NCI-H1048 (cell line): ENCODE measurements at regions not wholly inside any gene's neighbourhood (a gene's known extent, or its start where the extent isn't known, plus 50 kb on each side); places are given as distances from the start of the nearest gene placed in this dataset.
"Not testable (repeated sequence)": the region's sequence is repeated elsewhere in the genome, so short reads cannot be mapped to it uniquely, and the experiment has no call there.

Experiments used
- DNase-seq: peaks from one replicate; lab custom pipeline; 2025; lab: John Stamatoyannopoulos, UW

GRCh38 chr12:58651850-58652249 is 268.5 kb downstream of the LRIG3 start:
- DNase-seq = no peak

- DNase-seq = no peak
Measured at GRCh38 chr12:58654021-58654420, 266.3 kb downstream of the LRIG3 start.

- no peak for DNase-seq
Measured at GRCh38 chr12:58655375-58655774, 264.9 kb downstream of the LRIG3 start.

- DNase-seq = no peak
Measured at GRCh38 chr12:58656254-58657009, 263.9 kb downstream of the LRIG3 start.

GRCh38 chr12:58657190-58657589 is 263.1 kb downstream of the LRIG3 start:
- no peak for DNase-seq

- DNase-seq = no peak
Measured at GRCh38 chr12:58665375-58665774, 254.9 kb downstream of the LRIG3 start.

- DNase-seq = no peak
Measured at GRCh38 chr12:58668233-58668632, 252.1 kb downstream of the LRIG3 start.

GRCh38 chr12:58668871-58669270 is 251.4 kb downstream of the LRIG3 start:
- no peak for DNase-seq

GRCh38 chr12:58670623-58671022 is 249.7 kb downstream of the LRIG3 start:
- DNase-seq = no peak

- DNase-seq = no peak
Measured at GRCh38 chr12:58671196-58671595, 249.1 kb downstream of the LRIG3 start.

GRCh38 chr12:58673021-58673420 is 247.3 kb downstream of the LRIG3 start:
- DNase-seq = no peak

- not testable (repeated sequence) for DNase-seq
Measured at GRCh38 chr12:58677833-58678232, 242.5 kb downstream of the LRIG3 start.

GRCh38 chr12:58678753-58679152 is 241.6 kb downstream of the LRIG3 start:
- no peak for DNase-seq

- DNase-seq = no peak
Measured at GRCh38 chr12:58681730-58682129, 238.6 kb downstream of the LRIG3 start.

- no peak for DNase-seq
Measured at GRCh38 chr12:58695263-58695662, 225.0 kb downstream of the LRIG3 start.

GRCh38 chr12:58701536-58701935 is 218.8 kb downstream of the LRIG3 start:
- DNase-seq = no peak

GRCh38 chr12:58703866-58704265 is 216.4 kb downstream of the LRIG3 start:
- DNase-seq = no peak

GRCh38 chr12:58704770-58705169 is 215.5 kb downstream of the LRIG3 start:
- not testable (repeated sequence) for DNase-seq

GRCh38 chr12:58710901-58711300 is 209.4 kb downstream of the LRIG3 start:
- DNase-seq = no peak

GRCh38 chr12:58711974-58712373 is 208.3 kb downstream of the LRIG3 start:
- DNase-seq = no peak

- DNase-seq = no peak
Measured at GRCh38 chr12:58712976-58713375, 207.3 kb downstream of the LRIG3 start.

GRCh38 chr12:58719161-58719560 is 201.1 kb downstream of the LRIG3 start:
- DNase-seq = no peak

GRCh38 chr12:58720421-58720820 is 199.9 kb downstream of the LRIG3 start:
- no peak for DNase-seq

- no peak for DNase-seq
Measured at GRCh38 chr12:58725400-58726105, 194.8 kb downstream of the LRIG3 start.
